ENCODE measurements at regions not wholly inside any gene's neighbourhood (a gene's known extent, or its start where the extent isn't known, plus 50 kb on each side); places are given as distances from the start of the nearest gene placed in this dataset.

DNA sequence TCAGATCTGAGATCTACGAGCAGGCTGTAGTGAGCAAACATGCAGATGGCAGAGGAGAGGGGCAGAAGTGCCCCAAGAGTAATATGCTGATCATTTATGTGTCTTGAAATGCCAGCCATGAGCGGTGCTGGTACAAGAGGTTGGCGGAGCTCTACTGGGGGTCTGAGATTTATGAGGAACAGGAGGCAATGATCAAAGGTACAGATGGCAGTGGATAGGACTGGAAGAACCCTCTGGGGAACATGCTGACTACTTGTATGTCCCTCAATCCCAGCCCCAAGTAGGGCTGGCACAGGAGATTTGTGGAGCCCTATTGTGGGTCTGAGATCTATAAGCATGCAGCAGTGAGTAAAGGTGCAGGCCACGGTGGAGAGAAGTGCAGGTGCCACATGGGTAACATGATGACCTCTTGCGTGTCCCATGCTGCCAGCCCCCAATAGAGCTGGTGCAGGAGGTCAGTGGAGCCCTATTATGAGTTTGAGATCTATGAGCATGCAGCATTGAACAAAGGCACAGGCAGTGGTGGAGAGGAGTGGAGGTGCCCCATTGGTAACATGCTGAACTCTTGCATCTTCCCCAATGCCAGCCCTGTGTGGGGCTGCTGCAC is 97.2 kb upstream of the ZNF678 start:
- H3K27ac Mint-ChIP-seq = no peak overlapping the region
- H3K9me3 Mint-ChIP-seq = no peaks in the 10 kb centered on the region
- H3K27me3 Mint-ChIP-seq (ENCODE audit: insufficient read depth) = no peaks in the 10 kb centered on the region
- intact Hi-C loops (cut with micrococcal nuclease) = no loop called here
- H3K4me1 Mint-ChIP-seq (ENCODE audit: low read depth) = no peaks in the 10 kb centered on the region
- no peak for DNase-seq (ENCODE audit: low spot score)
- no peaks in the 10 kb centered on the region for H3K36me3 Mint-ChIP-seq (ENCODE audit: low read depth)
- no peak overlapping the region for H3K4me3 Mint-ChIP-seq

DNA sequence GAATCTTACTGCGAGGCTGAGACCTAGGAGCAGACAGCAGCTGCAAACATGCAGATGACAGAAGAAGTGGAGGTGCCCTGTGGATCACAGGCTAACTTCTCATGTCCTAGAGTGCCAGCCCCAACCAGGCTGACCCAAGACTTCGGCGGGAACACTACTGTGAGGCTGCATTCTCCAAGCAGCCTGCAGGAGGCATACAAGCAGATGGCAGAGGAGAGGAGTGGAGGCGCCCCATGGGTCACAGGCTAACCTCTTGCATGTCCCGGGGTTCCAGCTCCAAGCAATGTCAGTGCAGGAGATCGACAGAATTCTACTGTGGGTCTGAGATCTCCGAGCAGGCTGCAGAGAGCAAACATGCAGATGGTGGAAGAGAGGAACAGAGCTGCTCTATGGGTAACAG is 98.1 kb upstream of the ZNF678 start:
- H3K4me1 Mint-ChIP-seq (ENCODE audit: low read depth) = no peaks in the 10 kb centered on the region
- no peaks in the 10 kb centered on the region for H3K9me3 Mint-ChIP-seq
- H3K27ac Mint-ChIP-seq = no peak overlapping the region
- intact Hi-C loops (cut with micrococcal nuclease) = no loop called here
- H3K36me3 Mint-ChIP-seq (ENCODE audit: low read depth) = no peaks in the 10 kb centered on the region
- DNase-seq (ENCODE audit: low spot score) = no peak
- H3K27me3 Mint-ChIP-seq (ENCODE audit: insufficient read depth) = no peaks in the 10 kb centered on the region
- H3K4me3 Mint-ChIP-seq = no peak overlapping the region

DNA sequence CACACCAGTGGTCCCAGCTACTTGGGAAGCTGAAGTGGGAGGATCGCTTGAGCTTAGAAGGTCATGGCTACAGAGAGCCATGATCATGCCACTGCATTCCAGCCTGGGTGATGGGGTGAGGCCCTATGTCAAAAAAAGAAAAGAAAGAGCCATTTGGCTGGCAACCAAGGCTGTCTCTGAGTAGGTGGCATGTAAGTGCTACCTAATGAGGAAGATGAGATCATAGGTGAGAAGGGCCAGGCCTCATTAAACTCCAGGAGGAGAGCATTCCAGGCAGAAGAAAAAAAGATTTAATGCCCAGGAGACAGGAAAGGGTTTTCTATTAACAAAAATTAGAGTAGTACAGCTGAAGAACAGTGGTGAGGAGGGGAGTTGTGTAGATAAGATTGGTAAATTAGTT is 103.4 kb upstream of the ZNF678 start:
- intact Hi-C loops (cut with micrococcal nuclease) = no loop called here
- Mint-ChIP-seq H3K27me3 (ENCODE audit: insufficient read depth) (peaks cover 3% of the 10 kb centered on the region), H3K4me1 (ENCODE audit: low read depth) (no peaks in the 10 kb centered on the region), H3K9me3 (no peaks in the 10 kb centered on the region), H3K36me3 (ENCODE audit: low read depth) (no peaks in the 10 kb centered on the region), H3K4me3 (no peak overlapping the region), H3K27ac (no peak overlapping the region)
- no peak for DNase-seq (ENCODE audit: low spot score)

DNA sequence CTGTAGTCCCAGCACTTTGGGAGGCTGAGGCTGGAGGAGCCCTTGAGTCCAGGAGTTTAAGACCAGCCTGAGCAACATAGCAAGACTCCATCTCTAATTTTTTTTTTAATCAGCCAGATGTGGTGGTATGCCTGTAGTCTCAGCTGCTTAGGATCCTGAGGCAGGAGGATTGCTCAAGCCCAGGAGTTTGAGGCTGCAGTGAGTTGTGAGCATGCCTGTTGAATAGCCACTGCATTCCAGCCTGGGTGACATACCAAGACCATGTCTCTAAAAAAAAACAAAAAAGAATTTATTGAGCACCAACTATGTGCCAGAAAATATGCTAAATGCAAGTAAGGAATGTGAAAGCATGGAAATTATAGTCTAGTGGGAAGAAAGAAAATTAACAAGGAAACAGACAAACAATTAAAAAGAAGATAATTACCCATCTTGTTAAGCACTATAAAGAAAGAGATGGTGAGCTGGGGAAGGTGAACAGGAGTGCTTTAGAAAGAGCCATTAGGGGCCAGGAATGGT is 104.0 kb upstream of the ZNF678 start:
- no peak for DNase-seq (ENCODE audit: low spot score)
- intact Hi-C loops (cut with micrococcal nuclease) = no loop called here
- Mint-ChIP-seq H3K4me3 (no peak overlapping the region), H3K36me3 (ENCODE audit: low read depth) (no peaks in the 10 kb centered on the region), H3K27me3 (ENCODE audit: insufficient read depth) (peaks cover 3% of the 10 kb centered on the region), H3K27ac (no peak overlapping the region), H3K9me3 (no peaks in the 10 kb centered on the region), H3K4me1 (ENCODE audit: low read depth) (no peaks in the 10 kb centered on the region)

DNA sequence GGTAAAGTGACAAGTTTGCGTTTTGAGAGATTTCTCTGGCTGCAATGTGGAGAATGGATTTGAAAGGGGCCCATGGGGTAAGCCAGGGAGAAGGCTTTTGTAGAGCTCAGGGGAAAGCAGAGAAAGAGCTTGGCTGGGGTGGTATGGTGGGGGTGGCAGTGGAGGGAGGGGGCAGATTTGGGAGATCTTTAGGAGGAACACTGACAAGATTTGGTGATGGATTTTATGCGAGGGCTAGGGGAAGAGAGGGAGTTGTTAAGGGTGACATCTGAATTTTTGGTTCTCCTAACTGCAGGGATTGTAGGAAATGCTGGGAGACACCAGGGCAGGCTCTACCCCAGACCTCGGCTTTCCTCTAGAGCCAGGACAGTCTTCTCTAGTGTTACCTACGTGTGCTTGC is 108.7 kb upstream of the ZNF678 start:
- H3K9me3 Mint-ChIP-seq = no peaks in the 10 kb centered on the region
- no peaks in the 10 kb centered on the region for H3K4me1 Mint-ChIP-seq (ENCODE audit: low read depth)
- H3K27me3 Mint-ChIP-seq (ENCODE audit: insufficient read depth) = peaks cover 4% of the 10 kb centered on the region
- H3K27ac Mint-ChIP-seq = no peak overlapping the region
- H3K4me3 Mint-ChIP-seq = no peak overlapping the region
- intact Hi-C loops (cut with micrococcal nuclease) = no loop called here
- DNase-seq (ENCODE audit: low spot score) = no peak
- H3K36me3 Mint-ChIP-seq (ENCODE audit: low read depth) = no peaks in the 10 kb centered on the region

DNA sequence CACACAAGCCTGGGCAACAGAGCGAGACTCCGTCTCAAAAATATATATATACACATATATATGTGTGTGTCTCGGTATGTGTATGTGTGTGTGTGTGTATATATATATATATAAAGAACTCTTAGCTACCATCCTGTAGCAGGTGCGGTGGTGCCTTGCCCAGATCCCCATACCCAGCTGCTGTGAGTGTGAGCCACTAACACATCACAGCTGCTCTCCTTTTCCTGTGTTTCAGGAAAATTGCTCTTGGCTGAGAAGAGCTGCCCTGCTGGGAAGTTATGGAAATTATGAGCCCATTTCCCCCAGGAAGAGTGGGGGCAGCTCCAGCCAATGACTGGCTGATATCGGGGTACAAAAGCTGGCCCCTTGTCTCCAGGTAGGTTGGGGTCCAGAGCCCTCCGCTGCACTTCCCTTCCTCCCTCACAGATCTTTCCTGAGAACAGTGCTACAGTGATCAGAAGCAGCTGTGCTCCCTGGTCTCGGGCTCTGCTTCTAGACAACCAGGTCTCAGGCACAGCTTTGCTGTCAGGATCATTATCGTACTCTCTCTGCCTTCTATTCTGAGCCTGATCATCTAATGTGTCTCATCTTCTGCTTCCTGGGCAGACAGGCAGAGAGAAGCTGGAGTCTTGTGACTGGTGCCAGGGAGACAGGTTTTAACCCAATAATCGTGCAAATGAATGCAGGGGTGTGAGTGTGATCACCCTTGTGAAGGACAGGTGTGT is 109.6 kb upstream of the ZNF678 start:
- intact Hi-C loops (cut with micrococcal nuclease) = no loop called here
- H3K27ac Mint-ChIP-seq = no peak overlapping the region
- DNase-seq (ENCODE audit: low spot score) = no peak
- H3K27me3 Mint-ChIP-seq (ENCODE audit: insufficient read depth) = peaks cover 2% of the 10 kb centered on the region
- no peak overlapping the region for H3K4me3 Mint-ChIP-seq
- no peaks in the 10 kb centered on the region for H3K4me1 Mint-ChIP-seq (ENCODE audit: low read depth)
- H3K36me3 Mint-ChIP-seq (ENCODE audit: low read depth) = no peaks in the 10 kb centered on the region
- no peaks in the 10 kb centered on the region for H3K9me3 Mint-ChIP-seq

DNA sequence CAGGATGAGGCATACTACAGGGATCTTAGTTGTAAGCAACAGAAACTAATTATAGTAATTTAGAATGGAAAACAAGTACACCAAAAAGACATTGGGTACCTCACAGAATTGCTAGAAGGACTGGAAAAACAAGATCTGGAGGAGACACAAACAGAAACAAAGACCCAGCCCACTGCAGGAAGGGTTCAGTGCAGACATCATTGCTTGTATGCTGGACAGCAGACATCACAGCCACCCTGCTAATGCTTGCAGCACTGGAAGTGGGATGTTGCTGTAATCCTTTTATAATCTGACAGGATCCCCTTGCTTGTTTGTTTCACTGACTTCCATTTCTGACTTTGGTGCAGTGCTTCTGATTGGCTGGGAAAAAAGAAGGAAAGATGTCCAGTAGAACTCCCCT is 111.4 kb upstream of the ZNF678 start:
- Mint-ChIP-seq H3K9me3 (no peaks in the 10 kb centered on the region), H3K27me3 (ENCODE audit: insufficient read depth) (peaks cover 5% of the 10 kb centered on the region), H3K27ac (no peak overlapping the region), H3K4me1 (ENCODE audit: low read depth) (no peaks in the 10 kb centered on the region), H3K4me3 (no peak overlapping the region), H3K36me3 (ENCODE audit: low read depth) (no peaks in the 10 kb centered on the region)
- intact Hi-C loops (cut with micrococcal nuclease) = no loop called here
- no peak for DNase-seq (ENCODE audit: low spot score)

DNA sequence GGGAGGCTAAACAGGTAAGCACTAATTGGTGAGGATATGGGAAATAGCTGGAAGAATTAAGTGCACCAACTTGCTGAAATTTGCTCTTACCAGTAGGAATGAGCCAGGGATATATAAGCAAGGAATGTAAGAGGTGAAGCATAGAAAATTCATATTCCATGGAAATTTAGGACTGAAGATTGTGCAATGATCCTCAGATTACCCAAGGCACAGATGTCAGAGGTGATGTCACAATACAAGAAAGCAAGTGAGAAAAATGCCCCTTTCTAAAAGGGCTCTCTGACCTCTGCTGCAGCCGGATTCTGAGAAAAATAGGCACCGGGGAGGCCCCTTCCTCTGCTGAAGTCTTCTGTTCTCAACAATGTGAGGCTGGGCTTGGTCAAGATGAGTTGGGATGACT is 112.3 kb upstream of the ZNF678 start:
- no peaks in the 10 kb centered on the region for H3K9me3 Mint-ChIP-seq
- H3K27ac Mint-ChIP-seq = no peak overlapping the region
- no peaks in the 10 kb centered on the region for H3K4me1 Mint-ChIP-seq (ENCODE audit: low read depth)
- intact Hi-C loops (cut with micrococcal nuclease) = no loop called here
- no peaks in the 10 kb centered on the region for H3K36me3 Mint-ChIP-seq (ENCODE audit: low read depth)
- H3K27me3 Mint-ChIP-seq (ENCODE audit: insufficient read depth) = peaks cover 5% of the 10 kb centered on the region
- no peak overlapping the region for H3K4me3 Mint-ChIP-seq
- no peak for DNase-seq (ENCODE audit: low spot score)

DNA sequence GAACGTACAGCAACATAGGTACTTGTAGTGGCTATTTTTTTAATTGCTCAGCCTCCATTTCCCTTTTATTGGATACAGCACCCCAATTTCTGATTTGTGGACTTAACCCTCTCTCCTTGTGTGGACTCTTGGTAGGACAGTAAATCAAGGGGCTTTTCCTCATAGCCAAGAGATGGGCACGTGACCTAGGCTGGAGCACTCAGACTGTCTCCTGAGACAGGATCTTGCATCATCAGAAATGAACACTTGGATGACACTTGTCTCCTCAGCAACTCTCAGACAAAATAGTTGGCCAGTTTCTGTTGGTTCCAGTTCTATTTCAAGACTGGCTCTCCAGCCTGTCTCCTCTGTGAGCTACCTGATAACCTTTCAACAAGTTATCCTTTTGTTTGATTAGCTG is 112.9 kb upstream of the ZNF678 start:
- H3K4me1 Mint-ChIP-seq (ENCODE audit: low read depth) = no peaks in the 10 kb centered on the region

DNA sequence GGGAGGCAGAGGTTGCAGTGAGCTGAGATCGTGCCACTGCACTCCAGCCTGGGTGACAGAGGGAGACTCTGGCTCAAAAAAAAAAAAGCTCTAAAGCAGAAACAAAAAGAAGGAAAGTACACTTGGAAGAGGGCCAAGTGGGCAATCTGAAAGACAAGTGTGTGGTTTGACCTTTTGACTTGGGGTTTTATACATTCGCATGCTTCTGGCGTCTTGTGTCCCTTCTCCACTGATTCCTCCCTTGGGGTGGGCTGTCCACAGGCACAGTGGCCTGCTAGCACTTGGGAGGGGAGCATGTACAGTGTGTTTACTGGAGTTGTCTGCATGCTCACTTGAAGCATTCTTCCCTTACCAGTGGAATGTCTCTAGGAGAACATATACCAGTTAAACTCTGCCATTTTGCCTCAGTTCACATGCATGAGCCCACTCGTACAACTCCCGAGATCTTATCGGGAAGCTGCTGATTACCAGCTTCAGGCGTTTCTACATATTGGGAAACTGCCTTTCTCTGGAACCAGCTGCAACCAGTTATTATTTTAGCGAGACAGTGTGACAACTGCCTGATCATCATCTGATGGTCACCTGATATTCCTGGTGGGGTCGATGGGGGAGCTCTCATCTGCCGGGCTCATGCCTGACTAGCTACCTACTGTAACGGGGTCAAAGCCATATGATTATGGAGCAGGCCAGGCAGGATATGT is 113.5 kb upstream of the ZNF678 start:
- no peaks in the 10 kb centered on the region for H3K9me3 Mint-ChIP-seq
- H3K36me3 Mint-ChIP-seq (ENCODE audit: low read depth) = no peaks in the 10 kb centered on the region
- intact Hi-C loops (cut with micrococcal nuclease) = no loop called here
- H3K4me1 Mint-ChIP-seq (ENCODE audit: low read depth) = no peaks in the 10 kb centered on the region
- H3K27ac Mint-ChIP-seq = no peak overlapping the region
- no peak for DNase-seq (ENCODE audit: low spot score)
- H3K27me3 Mint-ChIP-seq (ENCODE audit: insufficient read depth) = peaks cover 5% of the 10 kb centered on the region
- no peak overlapping the region for H3K4me3 Mint-ChIP-seq

More for the DNA sequence above, 112.9 kb upstream of the ZNF678 start:
- intact Hi-C loops (cut with micrococcal nuclease) = no loop called here
- H3K36me3 Mint-ChIP-seq (ENCODE audit: low read depth) = no peaks in the 10 kb centered on the region
- H3K27me3 Mint-ChIP-seq (ENCODE audit: insufficient read depth) = peaks cover 5% of the 10 kb centered on the region
- no peak overlapping the region for H3K27ac Mint-ChIP-seq
- H3K4me3 Mint-ChIP-seq = no peak overlapping the region
- no peak for DNase-seq (ENCODE audit: low spot score)
- no peaks in the 10 kb centered on the region for H3K9me3 Mint-ChIP-seq

DNA sequence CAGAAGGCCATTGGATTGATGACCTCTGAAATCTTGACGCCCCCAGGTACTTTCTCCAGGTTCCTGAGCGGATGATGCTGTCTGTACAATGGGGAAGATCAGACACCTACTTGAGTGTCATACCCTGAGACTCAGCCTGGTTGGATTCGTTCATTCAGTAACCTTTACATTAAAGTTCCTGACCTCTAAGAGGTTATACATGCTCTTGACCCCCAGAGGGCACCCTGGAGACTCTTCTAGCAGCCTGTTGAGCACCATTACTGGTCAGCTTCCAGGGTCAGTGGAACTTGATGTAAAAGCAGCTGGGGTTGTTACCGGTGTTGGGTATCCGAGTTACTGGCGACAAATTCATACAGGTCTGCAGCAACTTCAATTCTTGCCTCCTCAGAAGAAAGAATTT is 114.3 kb upstream of the ZNF678 start:
- Mint-ChIP-seq H3K4me3 (no peak overlapping the region), H3K36me3 (ENCODE audit: low read depth) (no peaks in the 10 kb centered on the region), H3K9me3 (no peaks in the 10 kb centered on the region), H3K27ac (no peak overlapping the region), H3K4me1 (ENCODE audit: low read depth) (no peaks in the 10 kb centered on the region), H3K27me3 (ENCODE audit: insufficient read depth) (peaks cover 4% of the 10 kb centered on the region)
- intact Hi-C loops (cut with micrococcal nuclease) = no loop called here
- no peak for DNase-seq (ENCODE audit: low spot score)

DNA sequence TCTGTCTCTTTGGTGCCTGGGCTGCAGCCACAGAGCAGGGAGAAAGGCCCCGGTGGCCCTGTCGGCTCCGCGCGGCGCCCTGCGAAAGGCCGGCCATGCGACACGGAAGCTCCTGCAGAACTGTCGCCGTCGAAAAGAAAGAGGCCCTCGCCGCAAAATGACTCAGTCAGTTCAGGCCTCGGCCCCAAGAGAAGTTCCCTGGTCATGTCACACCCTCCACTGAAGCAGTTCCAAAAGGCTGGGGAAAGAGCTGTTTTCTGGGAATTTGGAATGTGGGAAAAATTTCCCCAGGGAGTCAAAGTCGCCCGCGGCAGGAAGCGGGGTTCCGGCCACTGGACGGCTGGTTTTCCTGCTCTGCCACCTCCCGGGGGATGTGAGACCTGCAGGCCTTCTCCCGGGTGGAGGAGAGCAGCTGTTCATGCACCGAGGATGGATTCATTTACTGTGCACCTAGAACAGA is 115.8 kb upstream of the ZNF678 start:
- intact Hi-C loops (cut with micrococcal nuclease) = no loop called here
- no peak for DNase-seq (ENCODE audit: low spot score)
- Mint-ChIP-seq H3K27ac (no peak overlapping the region), H3K9me3 (no peaks in the 10 kb centered on the region), H3K4me3 (no peak overlapping the region), H3K27me3 (ENCODE audit: insufficient read depth) (peaks cover 4% of the 10 kb centered on the region), H3K4me1 (ENCODE audit: low read depth) (no peaks in the 10 kb centered on the region), H3K36me3 (ENCODE audit: low read depth) (no peaks in the 10 kb centered on the region)

DNA sequence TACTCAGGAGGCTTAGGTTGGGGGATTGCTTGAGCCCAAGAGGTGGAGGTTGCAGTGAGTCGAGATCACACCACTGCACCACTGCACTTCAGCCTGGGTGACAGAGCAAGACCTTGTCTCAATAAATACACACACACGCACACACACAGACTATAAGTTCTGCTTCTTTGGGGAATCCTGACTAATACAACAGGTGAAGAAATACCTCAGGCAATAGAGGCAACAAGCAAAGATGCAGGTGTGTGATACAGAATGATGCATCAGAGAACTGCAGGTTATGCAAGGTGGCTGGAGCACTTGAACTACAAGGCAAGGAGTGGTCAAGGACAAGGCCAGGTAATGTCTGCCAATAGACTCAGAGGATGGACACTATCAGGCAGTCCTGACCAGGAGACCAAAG is 117.6 kb upstream of the ZNF678 start:
- Mint-ChIP-seq H3K4me3 (no peak overlapping the region), H3K27ac (no peak overlapping the region), H3K36me3 (ENCODE audit: low read depth) (no peaks in the 10 kb centered on the region), H3K9me3 (no peaks in the 10 kb centered on the region), H3K4me1 (ENCODE audit: low read depth) (no peaks in the 10 kb centered on the region), H3K27me3 (ENCODE audit: insufficient read depth) (peaks cover 6% of the 10 kb centered on the region)
- DNase-seq (ENCODE audit: low spot score) = no peak
- intact Hi-C loops (cut with micrococcal nuclease) = no loop called here
